SU-DHL-6 (cell line): ENCODE measurements at regions not wholly inside any gene's neighbourhood (a gene's known extent, or its start where the extent isn't known, plus 50 kb on each side); places are given as distances from the start of the nearest gene placed in this dataset.

ENCODE experiments used
- H2AFZ ChIP-seq: fragments of 200-600 bp; sonication (generic); 2 replicates; pipeline ENCODE4 v1.6.1; 2014; ENCODE audit warnings: low read depth, mild to moderate bottlenecking, moderate library complexity, mixed read lengths, antibody characterized with exemption, low read length; ENCODE audit not compliant: severe bottlenecking
- H3F3A ChIP-seq: fragments of 200-600 bp; shearing (Covaris generic); 2 replicates; pipeline ENCODE4 v1.6.0; 2016; ENCODE audit warnings: antibody characterized with exemption, mild to moderate bottlenecking; ENCODE audit not compliant: insufficient read depth
- H3K27ac ChIP-seq: fragments of 200-600 bp; sonication (generic); 2 replicates; pipeline ENCODE4 v1.5.1; 2016; ENCODE audit warnings: low read depth, mild to moderate bottlenecking, low read length, moderate library complexity, mixed read lengths
- H3K27me3 ChIP-seq: fragments of 200-600 bp; sonication (generic), shearing (Covaris generic); 2 replicates; pipeline ENCODE4 v1.6.0; 2014; ENCODE audit warnings: mild to moderate bottlenecking, low read length
- H3K36me3 ChIP-seq: fragments of 200-600 bp; sonication (generic); 2 replicates; pipeline ENCODE4 v1.6.1; 2014; ENCODE audit warnings: mild to moderate bottlenecking, low read length, mixed read lengths
- H3K4me2 ChIP-seq: fragments of 300-600, 200-600 bp; shearing (Covaris generic), sonication (generic); 2 replicates; pipeline ENCODE4 v1.6.0; 2014; ENCODE audit warnings: low read length, low read depth, mild to moderate bottlenecking; ENCODE audit not compliant: poor library complexity, severe bottlenecking
- H3K4me3 ChIP-seq: fragments of 200-600 bp; sonication (generic); 2 replicates; pipeline ENCODE4 v1.5.1; 2014; ENCODE audit warnings: antibody characterized with exemption, low read length, mild to moderate bottlenecking, mixed read lengths; ENCODE audit not compliant: insufficient read depth, poor library complexity, severe bottlenecking
- H3K79me2 ChIP-seq: fragments of 200-600 bp; sonication (generic); 2 replicates; pipeline ENCODE4 v1.6.1; 2014; ENCODE audit warnings: mild to moderate bottlenecking, low read length, moderate library complexity; ENCODE audit not compliant: insufficient read depth
- H3K9ac ChIP-seq: fragments of 200-600 bp; sonication (generic); 2 replicates; pipeline ENCODE4 v1.7.0; 2014; ENCODE audit warnings: mild to moderate bottlenecking, low read length
- H3K9me2 ChIP-seq: fragments of 200-600 bp; sonication (generic); replicated peaks from 2 replicates; pipeline ENCODE4 v1.6.1; 2014; ENCODE audit warnings: low read length; ENCODE audit not compliant: insufficient read depth
- H3K9me3 ChIP-seq: fragments of 200-600 bp; sonication (generic); 2 replicates; pipeline ENCODE4 v1.6.1; 2014; ENCODE audit warnings: low read length, mixed read lengths; ENCODE audit not compliant: insufficient read depth
- H4K20me1 ChIP-seq: fragments of 200-600 bp; sonication (generic); 2 replicates; pipeline ENCODE4 v1.6.1; 2014; ENCODE audit warnings: low read depth, mild to moderate bottlenecking, antibody characterized with exemption, low read length, moderate library complexity, mixed read lengths
- EZH2phosphoT487 ChIP-seq: fragments of 200-600 bp; sonication (generic), shearing (Covaris generic); conservative IDR thresholded peaks from 2 replicates; pipeline ENCODE4 v1.6.1; 2018; ENCODE audit warnings: mild to moderate bottlenecking, antibody characterized with exemption, low read length, moderate library complexity, mixed read lengths
- TF ChIP-seq, protein P1 (sequence below): fragments of 200-600 bp; sonication (generic); IDR thresholded peaks from one replicate; pipeline ENCODE4 v1.5.1; 2017; ENCODE audit warnings: antibody characterized with exemption, mild to moderate bottlenecking, low read length, moderate library complexity; ENCODE audit not compliant: insufficient read depth, poor library complexity, severe bottlenecking

DNA sequence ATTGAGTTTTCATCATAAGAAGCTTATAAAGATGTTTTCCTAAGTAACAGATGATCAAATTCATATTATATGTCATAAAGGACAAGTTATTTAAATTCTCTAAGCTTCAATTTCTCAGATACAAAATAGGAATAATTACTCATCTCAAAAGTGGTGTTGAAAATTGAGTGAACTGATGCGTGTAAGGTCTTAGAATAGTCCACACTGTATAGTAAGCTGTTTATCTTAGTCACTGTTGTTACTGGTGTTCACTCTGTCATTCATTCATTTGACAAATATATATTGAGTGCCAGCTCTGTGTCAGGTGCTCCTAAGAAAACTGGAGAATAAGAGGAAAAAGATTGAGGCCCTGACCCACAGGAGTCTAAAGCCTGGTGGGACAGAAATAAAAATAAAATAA lies 186.3 kb upstream of the BRINP3 start:
- Histone ChIP-seq H3F3A (no peaks in the 10 kb centered on the region), H4K20me1 (no peaks in the 10 kb centered on the region), H3K4me3 (no peak overlapping the region), H3K27me3 (no peaks in the 10 kb centered on the region), H3K79me2 (no peaks in the 10 kb centered on the region), H3K9ac (no peak overlapping the region), H3K9me2 (no peaks in the 10 kb centered on the region), H3K4me2 (no peak overlapping the region), H2AFZ (peak overlapping the region; percentile 30), H3K9me3 (no peaks in the 10 kb centered on the region), H3K27ac (no peak overlapping the region), H3K36me3 (no peaks in the 10 kb centered on the region)
- TF ChIP-seq, protein P1, sequence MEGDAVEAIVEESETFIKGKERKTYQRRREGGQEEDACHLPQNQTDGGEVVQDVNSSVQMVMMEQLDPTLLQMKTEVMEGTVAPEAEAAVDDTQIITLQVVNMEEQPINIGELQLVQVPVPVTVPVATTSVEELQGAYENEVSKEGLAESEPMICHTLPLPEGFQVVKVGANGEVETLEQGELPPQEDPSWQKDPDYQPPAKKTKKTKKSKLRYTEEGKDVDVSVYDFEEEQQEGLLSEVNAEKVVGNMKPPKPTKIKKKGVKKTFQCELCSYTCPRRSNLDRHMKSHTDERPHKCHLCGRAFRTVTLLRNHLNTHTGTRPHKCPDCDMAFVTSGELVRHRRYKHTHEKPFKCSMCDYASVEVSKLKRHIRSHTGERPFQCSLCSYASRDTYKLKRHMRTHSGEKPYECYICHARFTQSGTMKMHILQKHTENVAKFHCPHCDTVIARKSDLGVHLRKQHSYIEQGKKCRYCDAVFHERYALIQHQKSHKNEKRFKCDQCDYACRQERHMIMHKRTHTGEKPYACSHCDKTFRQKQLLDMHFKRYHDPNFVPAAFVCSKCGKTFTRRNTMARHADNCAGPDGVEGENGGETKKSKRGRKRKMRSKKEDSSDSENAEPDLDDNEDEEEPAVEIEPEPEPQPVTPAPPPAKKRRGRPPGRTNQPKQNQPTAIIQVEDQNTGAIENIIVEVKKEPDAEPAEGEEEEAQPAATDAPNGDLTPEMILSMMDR, result no peak
- no peak for TF ChIP-seq EZH2phosphoT487

DNA sequence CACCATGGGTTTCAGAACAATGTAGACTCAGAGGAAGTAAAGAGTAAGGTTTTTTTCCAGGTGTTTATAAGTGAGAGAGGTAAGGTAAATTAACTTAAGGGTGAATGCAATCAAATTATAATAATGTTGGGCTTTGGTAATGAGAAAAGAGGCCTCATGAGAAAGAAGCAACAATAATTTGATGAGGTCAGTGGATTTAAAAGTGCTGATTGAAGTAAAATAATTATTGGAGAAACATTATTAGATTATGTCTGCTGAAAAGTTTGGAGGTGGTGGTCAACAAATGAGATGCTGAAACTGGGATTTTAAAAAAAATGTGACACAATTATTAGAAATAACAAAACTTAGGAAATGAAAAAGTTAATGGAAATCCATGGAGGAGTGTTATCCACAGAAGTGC lies 187.4 kb upstream of the BRINP3 start:
- H3K36me3 ChIP-seq, result no peaks in the 10 kb centered on the region
- H3K79me2 ChIP-seq, result no peaks in the 10 kb centered on the region
- H2AFZ ChIP-seq, result no peak overlapping the region
- H3K4me3 ChIP-seq, result no peak overlapping the region
- no peak overlapping the region for H3K4me2 ChIP-seq
- no peaks in the 10 kb centered on the region for H4K20me1 ChIP-seq
- H3K27me3 ChIP-seq, result no peaks in the 10 kb centered on the region
- no peaks in the 10 kb centered on the region for H3K9me3 ChIP-seq
- H3F3A ChIP-seq, result no peaks in the 10 kb centered on the region
- no peak overlapping the region for H3K27ac ChIP-seq
- H3K9ac ChIP-seq, result no peak overlapping the region
- H3K9me2 ChIP-seq, result no peaks in the 10 kb centered on the region
- TF ChIP-seq, protein P1, result no peak
- no peak for TF ChIP-seq EZH2phosphoT487

DNA sequence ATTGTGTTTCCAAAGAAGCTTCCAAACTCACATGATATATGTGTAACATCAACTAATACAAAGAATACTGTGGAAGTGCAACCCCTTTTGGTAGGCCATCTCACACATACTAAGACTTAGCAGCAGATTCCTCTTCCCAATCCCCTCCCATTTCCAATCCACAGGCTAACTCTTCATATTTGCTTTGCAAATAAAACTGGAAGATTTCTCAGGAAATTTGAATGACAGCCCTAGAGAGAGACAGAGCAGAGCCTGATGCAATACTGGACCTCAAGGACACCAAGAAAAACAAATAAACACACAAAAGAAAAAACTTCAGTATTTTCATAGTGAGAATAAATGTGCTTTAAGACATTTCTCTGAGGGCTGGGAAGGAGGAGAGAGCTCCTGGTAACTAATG lies 190.2 kb upstream of the BRINP3 start:
- Histone ChIP-seq H3K9me2 (no peaks in the 10 kb centered on the region), H3K27me3 (no peaks in the 10 kb centered on the region), H3K27ac (no peak overlapping the region), H3K4me3 (no peak overlapping the region), H3K9me3 (no peaks in the 10 kb centered on the region), H2AFZ (no peak overlapping the region), H3K9ac (no peak overlapping the region), H3K4me2 (no peak overlapping the region), H3K79me2 (no peaks in the 10 kb centered on the region), H3F3A (no peaks in the 10 kb centered on the region), H4K20me1 (no peaks in the 10 kb centered on the region), H3K36me3 (no peaks in the 10 kb centered on the region)
- TF ChIP-seq EZH2phosphoT487, result no peak
- TF ChIP-seq, protein P1, result no peak
